Panc1 (cell line): ENCODE measurements at regions not wholly inside any gene's neighbourhood (a gene's known extent, or its start where the extent isn't known, plus 50 kb on each side); places are given as distances from the start of the nearest gene placed in this dataset.

Experiments used
- TF ChIP-seq, protein P1 (sequence below): fragments of 450-650 bp; IDR thresholded peaks from 2 replicates; pipeline ENCODE4 v1.5.1; 2017; ENCODE audit warnings: mild to moderate bottlenecking
- TF ChIP-seq, protein P2 (sequence below), 2 experiments: IDR thresholded peaks; 2 replicates each; pipeline ENCODE4 v1.6.1; 2011 to 2012; ENCODE audit warnings: low read depth in 2 of 2, control low read depth in 1 of 2, low read length in 1 of 2, mild to moderate bottlenecking in 1 of 2, moderate library complexity in 1 of 2; ENCODE audit not compliant: insufficient read depth in 1 of 2

DNA sequence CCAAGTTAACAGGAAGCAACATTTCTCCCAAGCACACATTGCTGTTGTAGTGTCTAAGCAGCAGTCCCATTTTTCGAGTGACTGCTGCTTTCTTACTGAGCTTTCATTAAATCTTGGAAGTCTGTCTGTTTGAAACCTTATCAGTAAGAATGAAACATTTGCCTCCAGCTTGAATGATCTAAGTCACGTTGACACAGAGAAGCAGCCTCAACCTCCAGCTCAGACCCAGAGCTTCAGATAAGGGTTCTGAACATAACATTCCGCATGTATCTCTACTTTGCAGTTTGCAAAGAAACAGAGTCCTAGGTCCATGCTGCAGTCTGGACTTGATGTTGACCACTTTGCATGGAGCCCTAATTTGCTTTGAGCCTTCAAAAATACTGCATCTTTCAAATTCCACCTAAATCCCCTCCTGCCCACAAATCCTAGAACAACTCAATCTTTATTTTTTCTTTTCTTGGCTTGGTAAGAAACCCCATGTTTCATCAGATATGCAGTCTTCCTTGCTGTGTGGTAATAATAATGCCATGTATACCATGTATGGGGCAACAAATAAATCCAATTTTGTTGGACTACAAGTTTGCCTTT is 698.7 kb upstream of the IGFBP3 start:
- TF ChIP-seq, protein P1, sequence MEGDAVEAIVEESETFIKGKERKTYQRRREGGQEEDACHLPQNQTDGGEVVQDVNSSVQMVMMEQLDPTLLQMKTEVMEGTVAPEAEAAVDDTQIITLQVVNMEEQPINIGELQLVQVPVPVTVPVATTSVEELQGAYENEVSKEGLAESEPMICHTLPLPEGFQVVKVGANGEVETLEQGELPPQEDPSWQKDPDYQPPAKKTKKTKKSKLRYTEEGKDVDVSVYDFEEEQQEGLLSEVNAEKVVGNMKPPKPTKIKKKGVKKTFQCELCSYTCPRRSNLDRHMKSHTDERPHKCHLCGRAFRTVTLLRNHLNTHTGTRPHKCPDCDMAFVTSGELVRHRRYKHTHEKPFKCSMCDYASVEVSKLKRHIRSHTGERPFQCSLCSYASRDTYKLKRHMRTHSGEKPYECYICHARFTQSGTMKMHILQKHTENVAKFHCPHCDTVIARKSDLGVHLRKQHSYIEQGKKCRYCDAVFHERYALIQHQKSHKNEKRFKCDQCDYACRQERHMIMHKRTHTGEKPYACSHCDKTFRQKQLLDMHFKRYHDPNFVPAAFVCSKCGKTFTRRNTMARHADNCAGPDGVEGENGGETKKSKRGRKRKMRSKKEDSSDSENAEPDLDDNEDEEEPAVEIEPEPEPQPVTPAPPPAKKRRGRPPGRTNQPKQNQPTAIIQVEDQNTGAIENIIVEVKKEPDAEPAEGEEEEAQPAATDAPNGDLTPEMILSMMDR, result no peak
- TF ChIP-seq, protein P2, sequence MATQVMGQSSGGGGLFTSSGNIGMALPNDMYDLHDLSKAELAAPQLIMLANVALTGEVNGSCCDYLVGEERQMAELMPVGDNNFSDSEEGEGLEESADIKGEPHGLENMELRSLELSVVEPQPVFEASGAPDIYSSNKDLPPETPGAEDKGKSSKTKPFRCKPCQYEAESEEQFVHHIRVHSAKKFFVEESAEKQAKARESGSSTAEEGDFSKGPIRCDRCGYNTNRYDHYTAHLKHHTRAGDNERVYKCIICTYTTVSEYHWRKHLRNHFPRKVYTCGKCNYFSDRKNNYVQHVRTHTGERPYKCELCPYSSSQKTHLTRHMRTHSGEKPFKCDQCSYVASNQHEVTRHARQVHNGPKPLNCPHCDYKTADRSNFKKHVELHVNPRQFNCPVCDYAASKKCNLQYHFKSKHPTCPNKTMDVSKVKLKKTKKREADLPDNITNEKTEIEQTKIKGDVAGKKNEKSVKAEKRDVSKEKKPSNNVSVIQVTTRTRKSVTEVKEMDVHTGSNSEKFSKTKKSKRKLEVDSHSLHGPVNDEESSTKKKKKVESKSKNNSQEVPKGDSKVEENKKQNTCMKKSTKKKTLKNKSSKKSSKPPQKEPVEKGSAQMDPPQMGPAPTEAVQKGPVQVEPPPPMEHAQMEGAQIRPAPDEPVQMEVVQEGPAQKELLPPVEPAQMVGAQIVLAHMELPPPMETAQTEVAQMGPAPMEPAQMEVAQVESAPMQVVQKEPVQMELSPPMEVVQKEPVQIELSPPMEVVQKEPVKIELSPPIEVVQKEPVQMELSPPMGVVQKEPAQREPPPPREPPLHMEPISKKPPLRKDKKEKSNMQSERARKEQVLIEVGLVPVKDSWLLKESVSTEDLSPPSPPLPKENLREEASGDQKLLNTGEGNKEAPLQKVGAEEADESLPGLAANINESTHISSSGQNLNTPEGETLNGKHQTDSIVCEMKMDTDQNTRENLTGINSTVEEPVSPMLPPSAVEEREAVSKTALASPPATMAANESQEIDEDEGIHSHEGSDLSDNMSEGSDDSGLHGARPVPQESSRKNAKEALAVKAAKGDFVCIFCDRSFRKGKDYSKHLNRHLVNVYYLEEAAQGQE (IDR thresholded peaks at IDR 0.05; ENCODE audit: insufficient read depth in 1 of 2, low read depth in 2 of 2, low read length in 1 of 2), result no peak
